MM.1S (cell line): ENCODE measurements at regions not wholly inside any gene's neighbourhood (a gene's known extent, or its start where the extent isn't known, plus 50 kb on each side); places are given as distances from the start of the nearest gene placed in this dataset.

Experiments used
- DNase-seq: peaks from one replicate; pipeline ENCODE4 v3.0.0-alpha.2; 2015
- H2AFZ ChIP-seq: fragments of 300-600 bp; sonication (generic); 2 replicates; pipeline ENCODE4 v1.6.0; 2016; ENCODE audit warnings: antibody characterized with exemption, low read length
- H3F3A ChIP-seq: fragments of 300-600 bp; sonication (generic); 2 replicates; pipeline ENCODE4 v1.6.1; 2016; ENCODE audit warnings: mild to moderate bottlenecking, antibody characterized with exemption, low read length, moderate library complexity, mixed read lengths; ENCODE audit not compliant: insufficient read depth
- H3K27ac ChIP-seq: fragments of 300-600 bp; sonication (generic); 2 replicates; pipeline ENCODE4 v1.5.1; 2016; ENCODE audit warnings: mild to moderate bottlenecking, low read length
- H3K27me3 ChIP-seq: fragments of 300-600 bp; sonication (generic); replicated peaks from 2 replicates; pipeline ENCODE4 v1.6.0; 2016; ENCODE audit warnings: low read length; ENCODE audit not compliant: insufficient read depth
- H3K36me3 ChIP-seq: fragments of 300-600 bp; sonication (generic); replicated peaks from 2 replicates; pipeline ENCODE4 v1.6.1; 2016; ENCODE audit warnings: mild to moderate bottlenecking, low read length, mixed read lengths; ENCODE audit not compliant: insufficient read depth
- H3K4me1 ChIP-seq: fragments of 300-600 bp; sonication (generic); 2 replicates; pipeline ENCODE4 v1.6.1; 2016; ENCODE audit warnings: low read length, mixed read lengths
- H3K4me2 ChIP-seq: fragments of 300-600 bp; sonication (generic); 2 replicates; pipeline ENCODE4 v1.6.0; 2016; ENCODE audit warnings: low read depth, low read length
- H3K4me3 ChIP-seq: fragments of 300-600 bp; sonication (generic); 2 replicates; pipeline ENCODE4 v1.5.1; 2016; ENCODE audit warnings: low read length, mixed read lengths
- H3K79me2 ChIP-seq: fragments of 300-600 bp; sonication (generic); 2 replicates; pipeline ENCODE4 v1.6.1; 2016; ENCODE audit warnings: mixed run types, low read length, mixed read lengths
- H3K9ac ChIP-seq: fragments of 300-600 bp; sonication (generic); 2 replicates; pipeline ENCODE4 v1.6.1; 2016; ENCODE audit warnings: low read length, mixed read lengths
- H3K9me2 ChIP-seq: fragments of 300-600 bp; sonication (generic); replicated peaks from 2 replicates; pipeline ENCODE4 v1.6.1; 2016; ENCODE audit warnings: mild to moderate bottlenecking, low read length, mixed read lengths; ENCODE audit not compliant: insufficient read depth
- H3K9me3 ChIP-seq: fragments of 300-600 bp; sonication (generic); replicated peaks from 2 replicates; pipeline ENCODE4 v1.6.1; 2016; ENCODE audit warnings: mild to moderate bottlenecking, low read length, mixed read lengths; ENCODE audit not compliant: insufficient read depth
- H4K20me1 ChIP-seq: fragments of 300-600 bp; sonication (generic); 2 replicates; pipeline ENCODE4 v1.6.1; 2016; ENCODE audit warnings: mild to moderate bottlenecking, low read length, moderate library complexity, mixed read lengths; ENCODE audit not compliant: insufficient read depth
- CTCF ChIP-seq: fragments of 300-600 bp; sonication (generic); IDR thresholded peaks from 2 replicates; pipeline ENCODE4 v1.5.1; 2016; ENCODE audit warnings: antibody characterized with exemption, low read length, mixed read lengths
- EZH2 ChIP-seq: fragments of 300-600 bp; sonication (generic); optimal IDR thresholded peaks from 2 replicates; pipeline ENCODE3; 2017; ENCODE audit warnings: low read depth, mild to moderate bottlenecking, antibody characterized with exemption, low read length, mixed read lengths
- EZH2phosphoT487 ChIP-seq: fragments of 300-600 bp; sonication (generic); IDR thresholded peaks from 2 replicates; pipeline ENCODE4 v1.6.1; 2018; ENCODE audit warnings: antibody characterized with exemption, low read length

GRCh38 chr7:136179154-136179553 lies 202.0 kb upstream of the MTPN start:
- H3K9me2 ChIP-seq: no peaks in the 10 kb centered on the region
- no peak for DNase-seq
- TF ChIP-seq EZH2 (no peak), CTCF (no peak), EZH2phosphoT487 (no peak)
- no peaks in the 10 kb centered on the region for H3F3A ChIP-seq
- no peak overlapping the region for H3K9ac ChIP-seq
- no peaks in the 10 kb centered on the region for H3K36me3 ChIP-seq
- no peaks in the 10 kb centered on the region for H3K79me2 ChIP-seq
- H3K4me1 ChIP-seq: peaks cover 4% of the 10 kb centered on the region; the same call in 1 of the 2 replicates
- no peaks in the 10 kb centered on the region for H3K9me3 ChIP-seq
- no peak overlapping the region for H2AFZ ChIP-seq
- H4K20me1 ChIP-seq: no peaks in the 10 kb centered on the region
- no peak overlapping the region for H3K4me2 ChIP-seq
- H3K27me3 ChIP-seq: no peaks in the 10 kb centered on the region
- no peak overlapping the region for H3K4me3 ChIP-seq
- no peak overlapping the region for H3K27ac ChIP-seq

- no peak overlapping the region for H3K27ac ChIP-seq
- no peaks in the 10 kb centered on the region for H3K4me1 ChIP-seq
- H3K9me2 ChIP-seq: no peaks in the 10 kb centered on the region
- no peak overlapping the region for H3K4me3 ChIP-seq
- DNase-seq: no peak
- no peaks in the 10 kb centered on the region for H3K27me3 ChIP-seq
- H3F3A ChIP-seq: no peaks in the 10 kb centered on the region
- no peaks in the 10 kb centered on the region for H3K9me3 ChIP-seq
- no peak overlapping the region for H3K4me2 ChIP-seq
- H3K36me3 ChIP-seq: no peaks in the 10 kb centered on the region
- no peaks in the 10 kb centered on the region for H3K79me2 ChIP-seq
- H2AFZ ChIP-seq: no peak overlapping the region
- no peak overlapping the region for H3K9ac ChIP-seq
- no peaks in the 10 kb centered on the region for H4K20me1 ChIP-seq
- TF ChIP-seq CTCF (no peak), EZH2phosphoT487 (no peak), EZH2 (no peak)
These were observed 197.4 kb upstream of the MTPN start for GRCh38 chr7:136174477-136175125.

- Histone ChIP-seq H3K4me3 (no peak overlapping the region), H4K20me1 (no peaks in the 10 kb centered on the region), H3K79me2 (no peaks in the 10 kb centered on the region), H2AFZ (no peak overlapping the region), H3K4me1 (no peaks in the 10 kb centered on the region), H3K27me3 (no peaks in the 10 kb centered on the region), H3K27ac (no peak overlapping the region), H3K9ac (no peak overlapping the region), H3K4me2 (no peak overlapping the region), H3K36me3 (no peaks in the 10 kb centered on the region), H3K9me2 (no peaks in the 10 kb centered on the region), H3K9me3 (no peaks in the 10 kb centered on the region), H3F3A (no peaks in the 10 kb centered on the region)
- TF ChIP-seq EZH2 (no peak), EZH2phosphoT487 (no peak), CTCF (no peak)
- no peak for DNase-seq
These were observed 196.7 kb upstream of the MTPN start for GRCh38 chr7:136173874-136174273.
